Activated CD4-positive, alpha-beta T cell treated with anti-CD3 and anti-CD28 coated beads, Interleukin-2, amount 10 ng/mL, durations not matched to agents 24 days and 14 days (primary cell): ENCODE measurements at regions not wholly inside any gene's neighbourhood (a gene's known extent, or its start where the extent isn't known, plus 50 kb on each side); places are given as distances from the start of the nearest gene placed in this dataset.
"Not testable (repeated sequence)": the region's sequence is repeated elsewhere in the genome, so short reads cannot be mapped to it uniquely, and the experiment has no call there.

ENCODE experiments used
- DNase-seq: peaks from one replicate; pipeline ENCODE4 v3.0.0; 2022
- H3K27ac Mint-ChIP-seq: one replicate; pipeline ENCODE4 v1.8.0; 2022; ENCODE audit warnings: mild to moderate bottlenecking, mixed read lengths
- H3K27me3 Mint-ChIP-seq: one replicate; pipeline ENCODE4 v1.8.0; 2022; ENCODE audit warnings: mixed read lengths
- H3K36me3 Mint-ChIP-seq: one replicate; pipeline ENCODE4 v1.8.0; 2022; ENCODE audit warnings: low read depth, mild to moderate bottlenecking, mixed read lengths
- H3K4me1 Mint-ChIP-seq: one replicate; pipeline ENCODE4 v1.8.0; 2021; ENCODE audit warnings: mixed read lengths
- H3K4me3 Mint-ChIP-seq: one replicate; pipeline ENCODE4 v1.8.0; 2022; ENCODE audit warnings: mild to moderate bottlenecking, moderate library complexity, mixed read lengths
- H3K9me3 Mint-ChIP-seq: one replicate; pipeline ENCODE4 v1.8.0; 2021; ENCODE audit warnings: mixed read lengths
- intact Hi-C: fragments of 100-400 bp; cut with micrococcal nuclease; formaldehyde crosslinking; loops from one replicate; pipeline ENCODE4 v1.15.1; 2023

- no peaks in the 10 kb centered on the region for H3K4me1 Mint-ChIP-seq
- no peak overlapping the region for H3K4me3 Mint-ChIP-seq
- H3K9me3 Mint-ChIP-seq = no peaks in the 10 kb centered on the region
- no peaks in the 10 kb centered on the region for H3K36me3 Mint-ChIP-seq
- no peaks in the 10 kb centered on the region for H3K27me3 Mint-ChIP-seq
- no peak for DNase-seq
- intact Hi-C loops = no loop called here
- no peak overlapping the region for H3K27ac Mint-ChIP-seq
These were observed 777.7 kb downstream of the SLC6A15 start for GRCh38 chr12:84134797-84135366.

GRCh38 chr12:84131076-84131475 is 781.5 kb downstream of the SLC6A15 start:
- H3K27me3 Mint-ChIP-seq = no peaks in the 10 kb centered on the region
- H3K36me3 Mint-ChIP-seq = no peaks in the 10 kb centered on the region
- H3K9me3 Mint-ChIP-seq = no peaks in the 10 kb centered on the region
- no peak overlapping the region for H3K4me3 Mint-ChIP-seq
- intact Hi-C loops = no loop called here
- H3K27ac Mint-ChIP-seq = no peak overlapping the region
- no peak for DNase-seq
- H3K4me1 Mint-ChIP-seq = no peaks in the 10 kb centered on the region

GRCh38 chr12:84128117-84128991 is 784.2 kb downstream of the SLC6A15 start:
- H3K36me3 Mint-ChIP-seq = no peaks in the 10 kb centered on the region
- no peaks in the 10 kb centered on the region for H3K4me1 Mint-ChIP-seq
- H3K9me3 Mint-ChIP-seq = no peaks in the 10 kb centered on the region
- H3K4me3 Mint-ChIP-seq = no peak overlapping the region
- DNase-seq = no peak
- intact Hi-C loops = no loop called here
- H3K27me3 Mint-ChIP-seq = no peaks in the 10 kb centered on the region
- H3K27ac Mint-ChIP-seq = no peak overlapping the region

- no peak overlapping the region for H3K27ac Mint-ChIP-seq
- H3K4me1 Mint-ChIP-seq = no peaks in the 10 kb centered on the region
- no peak for DNase-seq
- no peak overlapping the region for H3K4me3 Mint-ChIP-seq
- intact Hi-C loops = no loop called here
- H3K9me3 Mint-ChIP-seq = no peaks in the 10 kb centered on the region
- H3K27me3 Mint-ChIP-seq = no peaks in the 10 kb centered on the region
- no peaks in the 10 kb centered on the region for H3K36me3 Mint-ChIP-seq
These were observed 788.4 kb downstream of the SLC6A15 start for GRCh38 chr12:84124211-84124610.

GRCh38 chr12:84117190-84117589 is 795.4 kb downstream of the SLC6A15 start:
- intact Hi-C loops = no loop called here
- Mint-ChIP-seq H3K27ac (no peak overlapping the region), H3K36me3 (no peaks in the 10 kb centered on the region), H3K4me1 (no peaks in the 10 kb centered on the region), H3K9me3 (peaks cover 6% of the 10 kb centered on the region), H3K27me3 (no peaks in the 10 kb centered on the region), H3K4me3 (no peak overlapping the region)
- DNase-seq = no peak

- Mint-ChIP-seq H3K36me3 (no peaks in the 10 kb centered on the region), H3K27ac (no peak overlapping the region), H3K27me3 (no peaks in the 10 kb centered on the region), H3K9me3 (peaks cover 15% of the 10 kb centered on the region), H3K4me1 (no peaks in the 10 kb centered on the region), H3K4me3 (no peak overlapping the region)
- intact Hi-C loops = no loop called here
- DNase-seq = no peak
These were observed 798.9 kb downstream of the SLC6A15 start for GRCh38 chr12:84113666-84114065.

GRCh38 chr12:84103886-84104285 is 808.7 kb downstream of the SLC6A15 start:
- peaks cover 39% of the 10 kb centered on the region for H3K9me3 Mint-ChIP-seq
- intact Hi-C loops, H3K36me3 Mint-ChIP-seq, DNase-seq, H3K27me3 Mint-ChIP-seq, H3K27ac Mint-ChIP-seq, H3K4me3 Mint-ChIP-seq, H3K4me1 Mint-ChIP-seq: not testable (repeated sequence)

GRCh38 chr12:84101963-84102362 is 810.6 kb downstream of the SLC6A15 start:
- intact Hi-C loops, H3K27ac Mint-ChIP-seq, H3K27me3 Mint-ChIP-seq, H3K4me3 Mint-ChIP-seq, DNase-seq, H3K4me1 Mint-ChIP-seq, H3K36me3 Mint-ChIP-seq: not testable (repeated sequence)
- peaks cover 31% of the 10 kb centered on the region for H3K9me3 Mint-ChIP-seq

- H3K27me3 Mint-ChIP-seq, H3K36me3 Mint-ChIP-seq, H3K4me3 Mint-ChIP-seq, DNase-seq, intact Hi-C loops, H3K27ac Mint-ChIP-seq, H3K4me1 Mint-ChIP-seq: not testable (repeated sequence)
- H3K9me3 Mint-ChIP-seq = peaks cover 31% of the 10 kb centered on the region
These were observed 813.0 kb downstream of the SLC6A15 start for GRCh38 chr12:84099591-84099990.

- Mint-ChIP-seq H3K4me1 (no peaks in the 10 kb centered on the region), H3K4me3 (no peak overlapping the region), H3K36me3 (no peaks in the 10 kb centered on the region), H3K27ac (no peak overlapping the region), H3K9me3 (no peaks in the 10 kb centered on the region), H3K27me3 (no peaks in the 10 kb centered on the region)
- intact Hi-C loops = no loop called here
- no peak for DNase-seq
These were observed 820.9 kb downstream of the SLC6A15 start for GRCh38 chr12:84091651-84092050.

- Mint-ChIP-seq H3K27me3 (no peaks in the 10 kb centered on the region), H3K4me1 (no peaks in the 10 kb centered on the region), H3K36me3 (no peaks in the 10 kb centered on the region), H3K4me3 (no peak overlapping the region), H3K27ac (no peak overlapping the region), H3K9me3 (no peaks in the 10 kb centered on the region)
- DNase-seq = no peak
- intact Hi-C loops = no loop called here
These were observed 823.2 kb downstream of the SLC6A15 start for GRCh38 chr12:84089356-84089755.

- Mint-ChIP-seq H3K27me3 (no peaks in the 10 kb centered on the region), H3K4me1 (no peaks in the 10 kb centered on the region), H3K9me3 (no peaks in the 10 kb centered on the region), H3K4me3 (no peak overlapping the region), H3K27ac (no peak overlapping the region), H3K36me3 (no peaks in the 10 kb centered on the region)
- DNase-seq = no peak
- intact Hi-C loops = no loop called here
These were observed 827.6 kb downstream of the SLC6A15 start for GRCh38 chr12:84085046-84085445.

GRCh38 chr12:84079626-84080025 is 833.0 kb downstream of the SLC6A15 start:
- Mint-ChIP-seq H3K4me1 (no peaks in the 10 kb centered on the region), H3K4me3 (no peak overlapping the region), H3K27ac (no peak overlapping the region), H3K36me3 (no peaks in the 10 kb centered on the region), H3K27me3 (no peaks in the 10 kb centered on the region), H3K9me3 (peaks cover 3% of the 10 kb centered on the region)
- intact Hi-C loops = no loop called here
- DNase-seq = no peak

- no peaks in the 10 kb centered on the region for H3K27me3 Mint-ChIP-seq
- intact Hi-C loops = no loop called here
- no peak overlapping the region for H3K27ac Mint-ChIP-seq
- H3K4me1 Mint-ChIP-seq = no peaks in the 10 kb centered on the region
- H3K36me3 Mint-ChIP-seq = no peaks in the 10 kb centered on the region
- no peak for DNase-seq
- no peak overlapping the region for H3K4me3 Mint-ChIP-seq
- H3K9me3 Mint-ChIP-seq = peaks cover 3% of the 10 kb centered on the region
These were observed 834.9 kb downstream of the SLC6A15 start for GRCh38 chr12:84077679-84078078.

GRCh38 chr12:84075991-84076390 is 836.6 kb downstream of the SLC6A15 start:
- Mint-ChIP-seq H3K4me3 (no peak overlapping the region), H3K9me3 (peaks cover 3% of the 10 kb centered on the region), H3K36me3 (no peaks in the 10 kb centered on the region), H3K27ac (no peak overlapping the region), H3K27me3 (no peaks in the 10 kb centered on the region), H3K4me1 (no peaks in the 10 kb centered on the region)
- DNase-seq = no peak
- intact Hi-C loops = no loop called here
